Fibroblast of mammary gland (primary cell): ENCODE measurements at regions not wholly inside any gene's neighbourhood (a gene's known extent, or its start where the extent isn't known, plus 50 kb on each side); places are given as distances from the start of the nearest gene placed in this dataset.

Experiments used
- DNase-seq: peaks from one replicate; pipeline ENCODE4 v3.0.0-alpha.2; 2010; ENCODE audit warnings: low read depth
- H3K4me3 ChIP-seq: 2 replicates; pipeline ENCODE4 v1.5.1; 2011; ENCODE audit warnings: low read depth, mild to moderate bottlenecking, low read length, moderate library complexity; ENCODE audit not compliant: control insufficient read depth
- TF ChIP-seq, protein P1 (sequence below): conservative IDR thresholded peaks from 2 replicates; pipeline ENCODE4 v1.5.1; 2011; ENCODE audit warnings: low read depth, low read length, inconsistent platforms; ENCODE audit not compliant: control insufficient read depth, insufficient read depth

DNA sequence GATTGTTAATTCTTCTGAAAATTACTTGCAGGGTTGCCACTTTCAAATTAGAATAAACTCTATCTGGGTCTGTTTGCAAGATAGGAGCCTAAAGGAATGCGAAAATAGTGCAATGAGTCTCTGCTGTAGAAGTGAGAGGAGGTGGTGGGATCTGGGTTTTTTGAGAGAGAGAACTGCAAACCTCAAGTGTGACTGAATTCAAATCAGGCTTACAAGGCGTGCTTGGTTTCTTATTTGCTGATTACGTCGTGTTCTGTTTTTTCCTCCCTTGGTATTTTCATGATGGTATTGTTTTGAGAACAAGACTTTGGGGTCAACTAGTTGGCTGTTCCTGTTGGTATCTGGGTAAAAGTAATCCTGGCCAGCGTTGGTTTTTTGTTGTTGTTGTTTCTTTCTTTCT lies 490.9 kb upstream of the CFAP20DC start:
- no peak overlapping the region for H3K4me3 ChIP-seq
- TF ChIP-seq, protein P1, sequence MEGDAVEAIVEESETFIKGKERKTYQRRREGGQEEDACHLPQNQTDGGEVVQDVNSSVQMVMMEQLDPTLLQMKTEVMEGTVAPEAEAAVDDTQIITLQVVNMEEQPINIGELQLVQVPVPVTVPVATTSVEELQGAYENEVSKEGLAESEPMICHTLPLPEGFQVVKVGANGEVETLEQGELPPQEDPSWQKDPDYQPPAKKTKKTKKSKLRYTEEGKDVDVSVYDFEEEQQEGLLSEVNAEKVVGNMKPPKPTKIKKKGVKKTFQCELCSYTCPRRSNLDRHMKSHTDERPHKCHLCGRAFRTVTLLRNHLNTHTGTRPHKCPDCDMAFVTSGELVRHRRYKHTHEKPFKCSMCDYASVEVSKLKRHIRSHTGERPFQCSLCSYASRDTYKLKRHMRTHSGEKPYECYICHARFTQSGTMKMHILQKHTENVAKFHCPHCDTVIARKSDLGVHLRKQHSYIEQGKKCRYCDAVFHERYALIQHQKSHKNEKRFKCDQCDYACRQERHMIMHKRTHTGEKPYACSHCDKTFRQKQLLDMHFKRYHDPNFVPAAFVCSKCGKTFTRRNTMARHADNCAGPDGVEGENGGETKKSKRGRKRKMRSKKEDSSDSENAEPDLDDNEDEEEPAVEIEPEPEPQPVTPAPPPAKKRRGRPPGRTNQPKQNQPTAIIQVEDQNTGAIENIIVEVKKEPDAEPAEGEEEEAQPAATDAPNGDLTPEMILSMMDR = no peak
- no peak for DNase-seq

DNA sequence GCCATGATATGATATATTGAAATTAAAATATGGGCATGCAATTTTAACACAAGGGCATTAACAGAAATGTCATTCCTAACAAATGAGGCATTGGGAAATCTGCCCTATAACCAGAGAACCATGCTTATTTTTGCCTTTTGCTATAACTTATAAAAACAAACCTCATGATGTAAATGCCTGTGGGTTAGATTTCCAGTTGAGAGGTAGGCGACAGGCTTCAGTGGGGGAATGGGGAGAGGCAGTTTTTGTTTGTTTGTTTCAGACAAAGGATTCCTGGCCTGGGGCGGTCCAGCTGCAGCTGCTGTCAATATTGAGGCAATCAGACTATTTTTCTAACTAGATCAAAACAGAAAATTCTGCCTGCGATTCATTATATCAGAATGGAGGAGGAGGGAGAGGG lies 490.4 kb upstream of the CFAP20DC start:
- DNase-seq = no peak
- TF ChIP-seq, protein P1 = no peak
- H3K4me3 ChIP-seq = no peak overlapping the region

DNA sequence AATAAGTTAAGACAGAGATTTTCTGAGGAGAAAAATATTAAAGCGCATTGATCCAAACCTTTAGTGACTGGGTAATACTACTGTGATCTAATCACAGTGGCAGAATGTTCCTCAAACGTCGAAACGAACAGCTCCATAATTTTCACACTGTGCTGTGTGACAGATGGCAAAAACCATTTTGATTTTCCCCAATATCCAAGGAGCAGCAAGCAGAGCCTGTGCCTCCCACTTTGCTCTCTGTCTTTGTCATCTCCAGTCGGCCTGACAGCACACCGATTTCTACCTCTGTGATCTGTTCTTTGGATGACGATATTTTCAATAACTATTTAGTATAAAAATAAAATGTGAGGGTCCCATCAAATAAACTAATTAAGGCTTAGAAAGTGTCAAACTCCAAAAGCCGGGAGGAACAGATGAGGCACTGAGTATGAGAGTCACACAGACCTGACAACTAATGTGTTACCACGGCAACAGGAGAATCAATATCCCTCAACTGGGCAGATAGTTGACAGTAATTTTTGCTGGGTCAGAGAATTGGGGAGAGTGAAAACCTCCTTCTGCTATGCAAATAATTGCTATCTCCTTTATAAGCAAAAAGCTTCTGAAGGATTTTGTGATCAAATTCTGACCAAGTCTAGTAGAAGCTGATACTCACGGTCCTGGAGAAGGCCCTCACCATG lies 489.1 kb upstream of the CFAP20DC start:
- no peak for DNase-seq
- TF ChIP-seq, protein P1 = no peak
- no peak overlapping the region for H3K4me3 ChIP-seq

DNA sequence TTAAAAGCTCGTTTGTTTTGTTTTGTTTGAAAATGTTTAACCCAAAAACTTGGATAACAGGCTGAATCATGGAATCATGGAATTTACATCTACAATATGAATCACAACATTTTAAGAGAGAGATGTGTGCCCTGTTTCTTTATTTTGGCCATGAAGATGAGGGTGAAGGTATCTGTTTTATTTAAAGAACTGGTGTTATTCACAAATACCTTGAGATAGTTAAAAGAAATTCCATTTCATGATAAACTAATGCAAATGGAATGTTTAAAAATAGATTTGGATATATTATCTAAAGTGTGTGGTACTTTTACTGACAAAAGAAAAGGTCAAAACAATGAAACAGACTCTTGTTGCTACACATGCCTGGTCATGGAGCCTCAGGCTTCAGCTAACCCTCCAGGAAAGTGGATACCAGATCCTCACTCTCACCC lies 486.0 kb upstream of the CFAP20DC start:
- TF ChIP-seq, protein P1 = no peak
- DNase-seq = peak; percentile 22
- no peak overlapping the region for H3K4me3 ChIP-seq

DNA sequence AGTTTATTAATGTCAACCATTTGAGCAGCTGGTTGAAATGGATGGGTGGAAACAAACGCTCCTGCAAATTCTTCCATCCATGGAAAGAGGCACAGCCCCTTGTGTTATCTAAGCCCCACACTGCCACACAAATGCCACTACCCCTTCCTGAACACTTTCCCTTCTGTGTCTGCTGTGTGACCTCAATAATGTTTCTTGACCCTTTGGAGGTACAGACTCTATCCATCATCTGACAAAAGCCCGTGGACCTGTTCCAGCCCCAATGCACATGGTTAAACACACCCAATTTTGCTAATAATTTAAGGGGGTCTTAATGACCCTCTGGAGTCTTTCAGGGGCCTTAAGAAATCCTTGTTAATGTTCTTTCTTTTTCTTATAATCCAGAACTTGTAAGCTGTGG lies 482.2 kb upstream of the CFAP20DC start:
- no peak overlapping the region for H3K4me3 ChIP-seq
- TF ChIP-seq, protein P1 = no peak
- no peak for DNase-seq

DNA sequence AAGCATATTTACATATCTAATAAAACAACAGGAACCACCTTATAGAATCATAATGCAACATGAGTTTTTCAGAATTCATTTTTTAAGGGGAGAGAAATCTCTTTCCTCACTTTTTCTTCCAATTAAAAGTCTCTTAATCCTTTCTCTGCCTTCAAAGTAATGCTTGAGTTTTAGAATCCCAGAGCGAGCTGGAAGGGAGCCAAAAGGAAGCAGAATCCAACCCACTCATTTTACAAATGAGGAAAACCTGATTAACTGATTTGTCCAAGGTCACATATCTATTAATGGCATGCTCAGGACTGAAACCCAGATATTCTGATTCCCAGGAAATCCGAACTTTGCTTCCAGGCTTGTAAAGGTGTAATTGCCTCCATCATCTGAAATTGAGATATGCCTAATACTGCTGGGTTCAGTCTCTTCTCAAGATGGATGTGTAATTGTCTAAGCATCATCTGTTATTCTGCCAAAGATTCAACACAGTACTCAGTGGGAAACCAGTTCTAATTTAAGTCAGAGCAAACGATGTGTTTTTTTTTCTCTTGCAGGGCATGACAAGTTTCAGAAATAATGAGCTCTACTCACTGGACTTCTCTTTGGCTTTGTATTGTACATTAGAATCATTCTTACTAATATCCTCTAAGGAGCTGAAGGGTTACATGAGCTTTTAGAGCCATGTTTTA lies 481.4 kb upstream of the CFAP20DC start:
- H3K4me3 ChIP-seq = no peak overlapping the region
- no peak for DNase-seq
- TF ChIP-seq, protein P1 = no peak
